Natural killer cell (primary cell): ENCODE measurements at regions not wholly inside any gene's neighbourhood (a gene's known extent, or its start where the extent isn't known, plus 50 kb on each side); places are given as distances from the start of the nearest gene placed in this dataset.

Experiments used
- ATAC-seq, 3 donors: fragments of 150-1000 bp in 2 of 3; fragments of 200-7000 bp in 1 of 3; cut with Tn5 transposase; 1 replicate in 1 of 3; 2 replicates in 2 of 3; pipeline ENCODE4 v1.10.0; 2021; ENCODE audit warnings: mild to moderate bottlenecking in 2 of 3, moderate library complexity in 2 of 3
- DNase-seq, 2 donors: peaks; one replicate each; pipeline versions ENCODE4 v3.0.0 to v3.0.0-alpha.2; 2013 to 2021; ENCODE audit warnings: mixed read lengths in 1 of 2
- H3K27ac ChIP-seq: one replicate; pipeline ENCODE4 v1.5.1; 2013; ENCODE audit warnings: mild to moderate bottlenecking, low read length
- H3K27me3 ChIP-seq: one replicate; pipeline ENCODE4 v1.6.1; 2013; ENCODE audit warnings: low read length; ENCODE audit not compliant: control insufficient read depth, insufficient read depth
- H3K36me3 ChIP-seq: one replicate; pipeline ENCODE4 v1.6.1; 2013; ENCODE audit warnings: low read length; ENCODE audit not compliant: control insufficient read depth, insufficient read depth
- H3K4me1 ChIP-seq: one replicate; pipeline ENCODE4 v1.6.1; 2013; ENCODE audit warnings: low read length; ENCODE audit not compliant: control insufficient read depth, insufficient read depth
- H3K4me3 ChIP-seq: one replicate; pipeline ENCODE4 v1.5.1; 2013; ENCODE audit warnings: low read length
- H3K9me3 ChIP-seq: one replicate; pipeline ENCODE4 v1.6.1; 2013; ENCODE audit warnings: low read length; ENCODE audit not compliant: control insufficient read depth, insufficient read depth
- H3K27ac Mint-ChIP-seq, 2 donors: one replicate each; pipeline ENCODE4 v1.8.0; 2022; ENCODE audit warnings: mild to moderate bottlenecking in 2 of 2, mixed read lengths in 2 of 2, moderate library complexity in 1 of 2
- H3K27me3 Mint-ChIP-seq, 2 donors: one replicate each; pipeline ENCODE4 v1.8.0; 2022; ENCODE audit warnings: low read depth in 2 of 2, mixed read lengths in 2 of 2
- H3K36me3 Mint-ChIP-seq: one replicate; pipeline ENCODE4 v1.8.0; 2022; ENCODE audit warnings: mixed read lengths
- H3K4me1 Mint-ChIP-seq, 2 donors: one replicate each; pipeline ENCODE4 v1.8.0; 2022; ENCODE audit warnings: mixed read lengths in 2 of 2
- H3K4me3 Mint-ChIP-seq: one replicate; pipeline ENCODE4 v1.8.0; 2022; ENCODE audit warnings: mild to moderate bottlenecking, moderate library complexity, mixed read lengths
- H3K9me3 Mint-ChIP-seq, 2 donors: one replicate each; pipeline ENCODE4 v1.8.0; 2022; ENCODE audit warnings: mixed read lengths in 2 of 2
- WGBS: methylation state at CpG from one replicate; pipeline ENCODE4 v1.1.7; 2013; ENCODE audit warnings: missing lambda C conversion rate; ENCODE audit not compliant: insufficient coverage; 5-methylcytosine and 5-hydroxymethylcytosine counted together
- intact Hi-C: fragments of 100-400 bp; cut with micrococcal nuclease; formaldehyde crosslinking; loops from one replicate; pipeline ENCODE4 v1.14.2; 2022
- TF ChIP-seq, protein P1 (sequence below): fragments of 200-600 bp; IDR thresholded peaks from one replicate; pipeline ENCODE4 v1.8.0; 2022; ENCODE audit warnings: antibody characterized with exemption

DNA sequence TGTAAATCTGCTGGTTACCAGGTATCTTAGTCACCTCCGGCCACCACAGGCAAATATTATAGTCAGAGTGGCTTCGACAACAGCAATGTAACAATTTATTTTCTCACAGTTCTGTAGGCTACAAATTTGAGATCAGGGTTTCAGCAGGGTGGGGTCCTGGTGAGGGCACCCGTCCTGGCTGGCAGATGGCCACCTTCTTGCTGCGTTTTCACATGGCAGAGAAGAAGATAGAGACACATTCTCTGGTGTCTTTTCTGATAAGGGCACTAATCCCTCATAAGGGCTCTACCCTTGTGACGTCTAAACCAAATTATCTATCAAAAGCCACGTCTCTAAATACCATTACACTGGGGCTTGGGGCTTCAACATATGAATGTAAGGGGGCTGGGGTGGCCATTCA is 843.2 kb upstream of the FANCL start:
- H3K27ac Mint-ChIP-seq: no peak overlapping the region
- H3K27ac ChIP-seq: no peak overlapping the region
- H3K36me3 Mint-ChIP-seq: no peaks in the 10 kb centered on the region
- intact Hi-C loops: no loop called here
- no peaks in the 10 kb centered on the region for H3K36me3 ChIP-seq
- H3K4me3 ChIP-seq: no peak overlapping the region
- ATAC-seq (no peak), DNase-seq (no peak)
- H3K9me3 Mint-ChIP-seq: peaks cover 2% of the 10 kb centered on the region in 2 donors
- H3K27me3 ChIP-seq: no peaks in the 10 kb centered on the region
- H3K4me1 Mint-ChIP-seq: no peaks in the 10 kb centered on the region
- WGBS: 55% methylated on average over 4 of the region's 6 CpGs
- H3K9me3 ChIP-seq: no peaks in the 10 kb centered on the region
- TF ChIP-seq, protein P1, sequence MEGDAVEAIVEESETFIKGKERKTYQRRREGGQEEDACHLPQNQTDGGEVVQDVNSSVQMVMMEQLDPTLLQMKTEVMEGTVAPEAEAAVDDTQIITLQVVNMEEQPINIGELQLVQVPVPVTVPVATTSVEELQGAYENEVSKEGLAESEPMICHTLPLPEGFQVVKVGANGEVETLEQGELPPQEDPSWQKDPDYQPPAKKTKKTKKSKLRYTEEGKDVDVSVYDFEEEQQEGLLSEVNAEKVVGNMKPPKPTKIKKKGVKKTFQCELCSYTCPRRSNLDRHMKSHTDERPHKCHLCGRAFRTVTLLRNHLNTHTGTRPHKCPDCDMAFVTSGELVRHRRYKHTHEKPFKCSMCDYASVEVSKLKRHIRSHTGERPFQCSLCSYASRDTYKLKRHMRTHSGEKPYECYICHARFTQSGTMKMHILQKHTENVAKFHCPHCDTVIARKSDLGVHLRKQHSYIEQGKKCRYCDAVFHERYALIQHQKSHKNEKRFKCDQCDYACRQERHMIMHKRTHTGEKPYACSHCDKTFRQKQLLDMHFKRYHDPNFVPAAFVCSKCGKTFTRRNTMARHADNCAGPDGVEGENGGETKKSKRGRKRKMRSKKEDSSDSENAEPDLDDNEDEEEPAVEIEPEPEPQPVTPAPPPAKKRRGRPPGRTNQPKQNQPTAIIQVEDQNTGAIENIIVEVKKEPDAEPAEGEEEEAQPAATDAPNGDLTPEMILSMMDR: no peak
- H3K27me3 Mint-ChIP-seq: no peaks in the 10 kb centered on the region
- H3K4me1 ChIP-seq: no peaks in the 10 kb centered on the region
- H3K4me3 Mint-ChIP-seq: no peak overlapping the region

DNA sequence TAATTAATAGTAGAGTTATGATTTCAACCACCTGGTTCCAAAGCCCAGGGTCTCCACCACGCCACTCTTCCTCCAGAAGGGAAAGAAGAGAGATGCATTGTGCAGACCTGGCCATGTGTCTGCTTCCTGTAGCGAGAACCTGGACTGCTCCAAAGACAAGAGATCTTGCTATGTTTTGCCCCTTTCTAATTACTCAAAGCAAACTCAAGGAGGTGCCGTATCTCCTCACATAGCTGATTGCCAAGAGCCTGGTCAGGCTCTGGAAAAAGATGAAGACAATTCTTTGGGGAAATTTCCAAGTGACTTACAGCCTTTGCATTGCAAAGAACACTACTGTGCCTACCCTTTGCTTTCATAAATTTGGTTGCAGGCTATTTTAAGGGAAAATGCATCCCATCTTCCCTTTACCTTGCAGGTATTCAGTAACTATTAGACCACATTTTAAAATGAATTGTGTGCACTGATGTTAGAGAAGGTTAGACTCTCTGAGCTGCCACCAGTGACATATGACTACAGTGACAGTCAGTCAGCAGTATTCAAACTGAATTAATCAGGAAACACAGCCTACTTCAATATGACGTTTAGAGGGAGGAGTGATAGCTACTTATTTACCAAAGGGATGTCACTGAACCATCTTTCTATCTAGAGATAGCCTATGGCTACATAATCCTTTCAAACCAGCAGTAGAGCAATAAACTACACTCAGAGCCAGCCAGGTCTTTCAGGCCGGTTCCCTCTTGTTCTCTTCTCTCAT is 842.1 kb upstream of the FANCL start:
- H3K27ac Mint-ChIP-seq: no peak overlapping the region
- no peaks in the 10 kb centered on the region for H3K27me3 ChIP-seq
- intact Hi-C loops: no loop called here
- DNase-seq: no peak
- 76% methylated on average over 5 of the region's 5 CpGs for WGBS
- no peak for ATAC-seq
- no peaks in the 10 kb centered on the region for H3K36me3 ChIP-seq
- H3K4me3 Mint-ChIP-seq: no peak overlapping the region
- no peak overlapping the region for H3K4me3 ChIP-seq
- no peaks in the 10 kb centered on the region for H3K27me3 Mint-ChIP-seq
- TF ChIP-seq, protein P1: no peak
- H3K4me1 ChIP-seq: no peaks in the 10 kb centered on the region
- H3K9me3 ChIP-seq: no peaks in the 10 kb centered on the region
- H3K4me1 Mint-ChIP-seq: no peaks in the 10 kb centered on the region
- H3K9me3 Mint-ChIP-seq: peaks cover 2% of the 10 kb centered on the region in 2 donors
- no peaks in the 10 kb centered on the region for H3K36me3 Mint-ChIP-seq
- no peak overlapping the region for H3K27ac ChIP-seq

DNA sequence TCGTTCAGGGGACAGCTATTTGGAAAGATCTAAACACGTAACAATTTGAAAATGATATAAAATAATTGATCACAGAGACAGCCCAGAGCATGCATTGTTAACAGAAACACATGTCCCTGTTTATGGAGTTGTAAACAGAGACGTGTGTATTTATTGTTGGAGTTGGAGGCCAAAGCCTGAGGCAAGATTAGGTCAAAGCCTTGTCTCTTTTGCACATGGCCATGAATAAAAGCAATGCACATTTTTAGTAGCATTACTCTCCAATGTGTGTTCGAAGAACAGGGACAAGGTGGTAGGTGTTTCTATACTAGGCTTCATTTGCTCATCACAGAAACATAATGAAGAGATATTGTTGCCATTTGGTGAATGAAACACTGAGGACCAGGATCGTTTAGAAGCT is 841.5 kb upstream of the FANCL start:
- Histone ChIP-seq H3K27me3 (no peaks in the 10 kb centered on the region), H3K27ac (no peak overlapping the region), H3K4me3 (no peak overlapping the region), H3K36me3 (no peaks in the 10 kb centered on the region), H3K9me3 (no peaks in the 10 kb centered on the region), H3K4me1 (no peaks in the 10 kb centered on the region)
- intact Hi-C loops: no loop called here
- Mint-ChIP-seq H3K27ac (no peak overlapping the region), H3K27me3 (no peaks in the 10 kb centered on the region), H3K9me3 (peaks cover 2% of the 10 kb centered on the region in 2 donors), H3K36me3 (no peaks in the 10 kb centered on the region), H3K4me1 (no peaks in the 10 kb centered on the region), H3K4me3 (no peak overlapping the region)
- DNase-seq: no peak
- 91% methylated on average over 4 of the region's 5 CpGs for whole genome bisulfite sequencing
- TF ChIP-seq, protein P1: no peak
- no peak for ATAC-seq
